Astrocyte (in vitro differentiated cells and primary cell): ENCODE measurements at regions not wholly inside any gene's neighbourhood (a gene's known extent, or its start where the extent isn't known, plus 50 kb on each side); places are given as distances from the start of the nearest gene placed in this dataset.

ENCODE experiments used
- DNase-seq: peaks from one replicate; pipeline ENCODE4 v3.0.0-alpha.2; 2010; ENCODE audit warnings: low read depth
- FAIRE-seq: peaks from 2 replicates; lab custom pipeline; 2011; peaks lifted over from hg19 to GRCh38; lab: Jason Lieb, UNC
- H2AFZ ChIP-seq: 2 replicates; pipeline ENCODE4 v1.6.0; 2012; ENCODE audit warnings: low read depth, low read length, inconsistent platforms
- H3K27ac ChIP-seq: 2 replicates; pipeline ENCODE4 v1.5.1; 2011; ENCODE audit warnings: low read depth, low read length, inconsistent platforms
- H3K27me3 ChIP-seq: 2 replicates; pipeline ENCODE4 v1.6.0; 2011; ENCODE audit warnings: low read length, inconsistent platforms; ENCODE audit not compliant: insufficient read depth
- H3K36me3 ChIP-seq: 2 replicates; pipeline ENCODE4 v1.5.1; 2011; ENCODE audit warnings: low read length, inconsistent platforms; ENCODE audit not compliant: insufficient read depth
- H3K4me1 ChIP-seq: 2 replicates; pipeline ENCODE4 v1.5.1; 2011; ENCODE audit warnings: low read length, inconsistent platforms; ENCODE audit not compliant: insufficient read depth
- H3K4me2 ChIP-seq: 2 replicates; pipeline ENCODE4 v1.6.0; 2012; ENCODE audit warnings: low read length, inconsistent platforms
- H3K4me3 ChIP-seq: 2 replicates; pipeline ENCODE4 v1.5.1; 2011; ENCODE audit warnings: low read depth, mild to moderate bottlenecking, low read length, inconsistent platforms; ENCODE audit not compliant: insufficient read depth
- H3K79me2 ChIP-seq: 2 replicates; pipeline ENCODE4 v1.6.0; 2012; ENCODE audit warnings: mild to moderate bottlenecking, low read length, inconsistent platforms; ENCODE audit not compliant: insufficient read depth
- H3K9ac ChIP-seq: 2 replicates; pipeline ENCODE4 v1.6.0; 2012; ENCODE audit warnings: mild to moderate bottlenecking, low read length, inconsistent platforms
- H3K9me3 ChIP-seq: 2 replicates; pipeline ENCODE4 v1.5.1; 2012; ENCODE audit warnings: low read depth, mild to moderate bottlenecking, low read length, inconsistent platforms; ENCODE audit not compliant: insufficient read depth
- H4K20me1 ChIP-seq: 2 replicates; pipeline ENCODE4 v1.6.0; 2012; ENCODE audit warnings: low read length, inconsistent platforms; ENCODE audit not compliant: insufficient read depth
- H3K27ac Mint-ChIP-seq: one replicate; pipeline ENCODE4 v1.8.0; 2021; ENCODE audit warnings: mild to moderate bottlenecking, mixed read lengths; ENCODE audit not compliant: unreplicated experiment
- H3K27me3 Mint-ChIP-seq: one replicate; pipeline ENCODE4 v1.8.0; 2021; ENCODE audit warnings: low read depth, mixed read lengths; ENCODE audit not compliant: unreplicated experiment
- H3K36me3 Mint-ChIP-seq: one replicate; pipeline ENCODE4 v1.8.0; 2021; ENCODE audit warnings: low read depth, mixed read lengths; ENCODE audit not compliant: unreplicated experiment
- H3K4me1 Mint-ChIP-seq: one replicate; pipeline ENCODE4 v1.8.0; 2021; ENCODE audit warnings: low read depth, mixed read lengths; ENCODE audit not compliant: unreplicated experiment
- H3K4me3 Mint-ChIP-seq: one replicate; pipeline ENCODE4 v1.8.0; 2021; ENCODE audit warnings: mild to moderate bottlenecking, moderate library complexity, mixed read lengths; ENCODE audit not compliant: unreplicated experiment
- H3K9me3 Mint-ChIP-seq: one replicate; pipeline ENCODE4 v1.8.0; 2021; ENCODE audit warnings: mild to moderate bottlenecking, mixed read lengths; ENCODE audit not compliant: unreplicated experiment
- EZH2 ChIP-seq: IDR thresholded peaks from 2 replicates; pipeline ENCODE4 v1.6.1; 2012; ENCODE audit warnings: mild to moderate bottlenecking, low read length, inconsistent platforms; ENCODE audit not compliant: insufficient read depth
- TF ChIP-seq, protein P1 (sequence below): IDR thresholded peaks from 2 replicates; pipeline ENCODE4 v1.5.1; 2011; ENCODE audit warnings: low read depth, mild to moderate bottlenecking, inconsistent platforms, low read length, moderate library complexity; ENCODE audit not compliant: insufficient read depth

DNA sequence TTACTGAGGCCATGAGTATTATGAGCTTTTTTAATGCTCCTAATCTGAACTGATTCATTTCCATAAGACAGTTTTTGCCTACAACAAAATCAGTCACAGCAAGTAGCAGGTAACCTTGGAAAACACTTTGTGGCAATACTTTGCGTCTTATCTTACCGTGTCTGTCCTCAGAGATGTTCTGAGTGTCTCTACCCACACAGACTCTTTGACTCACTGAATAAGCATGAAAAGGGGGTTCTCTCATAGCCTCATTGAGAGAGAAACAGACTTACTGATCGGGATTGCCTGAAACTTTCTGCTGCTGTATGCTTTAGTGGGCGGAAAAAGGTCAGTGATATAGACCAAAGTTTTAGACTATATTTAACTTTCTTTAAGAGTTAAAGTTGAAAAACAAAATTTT is 92.6 kb downstream of the MYL12B start:
- no peaks in the 10 kb centered on the region for H3K9me3 ChIP-seq
- no peak overlapping the region for H2AFZ ChIP-seq
- no peak overlapping the region for H3K27ac ChIP-seq
- no peak for FAIRE-seq
- H3K4me2 ChIP-seq = no peak overlapping the region
- H3K36me3 ChIP-seq = no peaks in the 10 kb centered on the region
- Mint-ChIP-seq H3K9me3 (no peaks in the 10 kb centered on the region), H3K27me3 (no peaks in the 10 kb centered on the region), H3K4me3 (no peak overlapping the region), H3K27ac (peak overlapping the region; percentile 22), H3K36me3 (no peaks in the 10 kb centered on the region), H3K4me1 (peaks cover 22% of the 10 kb centered on the region)
- H3K79me2 ChIP-seq = no peaks in the 10 kb centered on the region
- peak; percentile 41 for DNase-seq
- H3K4me3 ChIP-seq = no peak overlapping the region
- H3K9ac ChIP-seq = no peak overlapping the region
- H3K27me3 ChIP-seq = no peaks in the 10 kb centered on the region
- TF ChIP-seq, protein P1, sequence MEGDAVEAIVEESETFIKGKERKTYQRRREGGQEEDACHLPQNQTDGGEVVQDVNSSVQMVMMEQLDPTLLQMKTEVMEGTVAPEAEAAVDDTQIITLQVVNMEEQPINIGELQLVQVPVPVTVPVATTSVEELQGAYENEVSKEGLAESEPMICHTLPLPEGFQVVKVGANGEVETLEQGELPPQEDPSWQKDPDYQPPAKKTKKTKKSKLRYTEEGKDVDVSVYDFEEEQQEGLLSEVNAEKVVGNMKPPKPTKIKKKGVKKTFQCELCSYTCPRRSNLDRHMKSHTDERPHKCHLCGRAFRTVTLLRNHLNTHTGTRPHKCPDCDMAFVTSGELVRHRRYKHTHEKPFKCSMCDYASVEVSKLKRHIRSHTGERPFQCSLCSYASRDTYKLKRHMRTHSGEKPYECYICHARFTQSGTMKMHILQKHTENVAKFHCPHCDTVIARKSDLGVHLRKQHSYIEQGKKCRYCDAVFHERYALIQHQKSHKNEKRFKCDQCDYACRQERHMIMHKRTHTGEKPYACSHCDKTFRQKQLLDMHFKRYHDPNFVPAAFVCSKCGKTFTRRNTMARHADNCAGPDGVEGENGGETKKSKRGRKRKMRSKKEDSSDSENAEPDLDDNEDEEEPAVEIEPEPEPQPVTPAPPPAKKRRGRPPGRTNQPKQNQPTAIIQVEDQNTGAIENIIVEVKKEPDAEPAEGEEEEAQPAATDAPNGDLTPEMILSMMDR = no peak
- no peak for TF ChIP-seq EZH2
- no peaks in the 10 kb centered on the region for H3K4me1 ChIP-seq
- H4K20me1 ChIP-seq = no peaks in the 10 kb centered on the region

DNA sequence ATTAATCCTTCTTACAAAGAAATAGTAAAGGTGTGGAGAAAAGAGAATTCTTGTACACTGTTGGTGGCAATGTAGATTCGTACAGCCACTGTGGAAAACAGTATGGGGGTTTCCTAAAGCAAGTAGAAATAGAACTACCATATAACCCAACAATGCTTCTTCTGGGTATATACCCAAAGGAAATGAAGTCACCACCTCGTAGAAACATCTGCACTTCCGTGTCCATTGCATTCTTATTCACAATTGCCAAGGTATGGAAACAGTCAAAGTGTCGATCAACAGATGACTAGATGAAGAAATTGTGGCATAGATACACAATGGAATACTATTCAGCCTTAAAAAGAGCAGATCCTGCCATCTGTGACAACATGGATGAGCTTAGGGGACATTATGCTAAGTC is 93.4 kb upstream of the TGIF1 start:
- no peak overlapping the region for H3K9ac ChIP-seq
- no peak overlapping the region for H3K4me3 ChIP-seq
- H3K79me2 ChIP-seq = no peaks in the 10 kb centered on the region
- Mint-ChIP-seq H3K4me3 (no peak overlapping the region), H3K27ac (no peak overlapping the region), H3K27me3 (no peaks in the 10 kb centered on the region), H3K4me1 (peaks cover 9% of the 10 kb centered on the region), H3K9me3 (no peaks in the 10 kb centered on the region), H3K36me3 (no peaks in the 10 kb centered on the region)
- no peaks in the 10 kb centered on the region for H3K4me1 ChIP-seq
- TF ChIP-seq, protein P1 = no peak
- TF ChIP-seq EZH2 = no peak
- no peak for DNase-seq
- no peaks in the 10 kb centered on the region for H3K9me3 ChIP-seq
- H3K36me3 ChIP-seq = no peaks in the 10 kb centered on the region
- no peak overlapping the region for H2AFZ ChIP-seq
- H3K27ac ChIP-seq = no peak overlapping the region
- no peak for FAIRE-seq
- H3K4me2 ChIP-seq = no peak overlapping the region
- no peaks in the 10 kb centered on the region for H3K27me3 ChIP-seq
- H4K20me1 ChIP-seq = no peaks in the 10 kb centered on the region

DNA sequence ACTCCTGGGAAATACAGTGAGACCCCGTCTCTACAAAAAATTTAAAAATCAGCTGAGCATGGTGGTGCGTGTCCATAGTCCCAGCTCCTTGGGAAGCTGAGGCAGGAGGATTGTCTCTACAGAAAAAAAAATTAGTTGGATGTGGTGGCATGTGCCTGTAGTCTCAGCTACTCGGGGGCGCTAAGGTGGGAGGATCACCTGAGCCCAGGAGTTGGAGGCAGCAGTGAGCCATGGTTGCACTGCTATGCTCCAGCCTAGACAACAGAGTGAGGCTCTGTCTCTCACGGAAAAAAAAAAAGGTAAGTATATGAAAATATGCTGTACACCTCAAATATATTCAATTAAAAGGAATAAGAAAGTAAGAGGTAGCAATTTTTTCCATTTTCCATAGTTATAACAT is 92.5 kb upstream of the TGIF1 start:
- TF ChIP-seq, protein P1 = no peak
- TF ChIP-seq EZH2 = no peak
- no peak overlapping the region for H3K27ac Mint-ChIP-seq
- Histone ChIP-seq H3K27me3 (no peaks in the 10 kb centered on the region), H3K27ac (no peak overlapping the region), H3K36me3 (no peaks in the 10 kb centered on the region), H3K9me3 (no peaks in the 10 kb centered on the region), H4K20me1 (no peaks in the 10 kb centered on the region), H3K79me2 (no peaks in the 10 kb centered on the region), H2AFZ (no peak overlapping the region), H3K4me1 (no peaks in the 10 kb centered on the region), H3K4me3 (no peak overlapping the region), H3K4me2 (no peak overlapping the region), H3K9ac (no peak overlapping the region)
- no peaks in the 10 kb centered on the region for H3K9me3 Mint-ChIP-seq
- H3K27me3 Mint-ChIP-seq = no peaks in the 10 kb centered on the region
- DNase-seq (no peak), FAIRE-seq (no peak)
- H3K4me3 Mint-ChIP-seq = no peak overlapping the region
- H3K36me3 Mint-ChIP-seq = no peaks in the 10 kb centered on the region
- H3K4me1 Mint-ChIP-seq = peaks cover 9% of the 10 kb centered on the region
